Neural cell (in vitro differentiated cells): ENCODE measurements at regions not wholly inside any gene's neighbourhood (a gene's known extent, or its start where the extent isn't known, plus 50 kb on each side); places are given as distances from the start of the nearest gene placed in this dataset.

ENCODE experiments used
- H2AFZ ChIP-seq: fragments of 200-600, 300-800 bp; sonication (generic), shearing (Covaris generic); 2 replicates; pipeline ENCODE4 v1.6.0; 2014; ENCODE audit warnings: low read depth, mild to moderate bottlenecking, antibody characterized with exemption, low read length, moderate library complexity
- H3F3A ChIP-seq: fragments of 200-600 bp; shearing (Covaris generic); 2 replicates; pipeline ENCODE4 v1.6.1; 2016; ENCODE audit warnings: mild to moderate bottlenecking, moderate library complexity, mixed read lengths, antibody characterized with exemption, low read length; ENCODE audit not compliant: insufficient read depth, poor library complexity, severe bottlenecking
- H3K27ac ChIP-seq: fragments of 200-600, 300-800 bp; sonication (generic), shearing (Covaris generic); 2 replicates; pipeline ENCODE4 v1.5.1; 2014; ENCODE audit warnings: mild to moderate bottlenecking, low read length, moderate library complexity
- H3K27me3 ChIP-seq: fragments of 300-800, 200-600 bp; sonication (generic), shearing (Covaris generic); 2 replicates; pipeline ENCODE4 v1.6.0; 2014; ENCODE audit warnings: mild to moderate bottlenecking, low read depth, low read length, moderate library complexity; ENCODE audit not compliant: insufficient read depth
- H3K36me3 ChIP-seq: fragments of 300-800, 200-600 bp; sonication (generic), shearing (Covaris generic); 2 replicates; pipeline ENCODE4 v1.5.1; 2014; ENCODE audit warnings: mild to moderate bottlenecking, antibody characterized with exemption, low read length, moderate library complexity; ENCODE audit not compliant: insufficient read depth
- H3K4me2 ChIP-seq: fragments of 300-800, 200-600 bp; sonication (generic), shearing (Covaris generic); 2 replicates; pipeline ENCODE4 v1.6.0; 2014; ENCODE audit warnings: mild to moderate bottlenecking, low read length
- H3K4me3 ChIP-seq: fragments of 300-800, 200-600 bp; sonication (generic), shearing (Covaris generic); 2 replicates; pipeline ENCODE4 v1.5.1; 2014; ENCODE audit warnings: mild to moderate bottlenecking, low read length, moderate library complexity
- H3K79me2 ChIP-seq: fragments of 200-600 bp; shearing (Covaris generic); replicated peaks from 2 replicates; pipeline ENCODE4 v1.6.0; 2014; ENCODE audit warnings: mild to moderate bottlenecking, low read length, moderate library complexity; ENCODE audit not compliant: insufficient read depth
- H3K9ac ChIP-seq: fragments of 300-800, 200-600 bp; sonication (generic), shearing (Covaris generic); 2 replicates; pipeline ENCODE4 v1.6.1; 2016; ENCODE audit warnings: mild to moderate bottlenecking, low read length, mixed read lengths
- H3K9me2 ChIP-seq: fragments of 200-600 bp; shearing (Covaris generic); 2 replicates; pipeline ENCODE4 v1.6.1; 2016; ENCODE audit warnings: mild to moderate bottlenecking, low read length, mixed read lengths; ENCODE audit not compliant: insufficient read depth
- H3K9me3 ChIP-seq: fragments of 200-600, 300-800 bp; sonication (generic), shearing (Covaris generic); 2 replicates; pipeline ENCODE4 v1.6.1; 2016; ENCODE audit warnings: mild to moderate bottlenecking, mixed run types, low read length, moderate library complexity, mixed read lengths
- H4K20me1 ChIP-seq: fragments of 200-600 bp; shearing (Covaris generic); 2 replicates; pipeline ENCODE4 v1.6.1; 2016; ENCODE audit warnings: mild to moderate bottlenecking, mixed run types; ENCODE audit not compliant: insufficient read depth
- CTCF ChIP-seq: fragments of 450-650 bp; IDR thresholded peaks from 2 replicates; pipeline ENCODE4 v1.5.1; 2014; ENCODE audit warnings: antibody characterized with exemption, mild to moderate bottlenecking, moderate library complexity; ENCODE audit not compliant: poor library complexity, severe bottlenecking
- EP300 ChIP-seq: fragments of 450-650 bp; conservative IDR thresholded peaks from 2 replicates; pipeline ENCODE4 v1.6.1; 2014; ENCODE audit warnings: antibody characterized with exemption, mild to moderate bottlenecking, moderate library complexity; ENCODE audit not compliant: poor library complexity, severe bottlenecking
- EZH2 ChIP-seq: fragments of 200-600, 300-800 bp; shearing (Covaris generic), sonication (generic); IDR thresholded peaks from 2 replicates; pipeline ENCODE4 v1.6.1; 2014; ENCODE audit warnings: antibody characterized with exemption, low read length, borderline replicate concordance, mild to moderate bottlenecking; ENCODE audit not compliant: insufficient read depth, poor library complexity, severe bottlenecking
- MXI1 ChIP-seq: fragments of 450-650 bp; conservative IDR thresholded peaks from 2 replicates; pipeline ENCODE4 v1.6.1; 2014; ENCODE audit warnings: antibody characterized with exemption, mild to moderate bottlenecking; ENCODE audit not compliant: poor library complexity, severe bottlenecking
- POLR2AphosphoS5 ChIP-seq: IDR thresholded peaks from 2 replicates; pipeline ENCODE4 v1.6.1; 2012
- RAD21 ChIP-seq: fragments of 450-650 bp; conservative IDR thresholded peaks from 2 replicates; pipeline ENCODE4 v1.6.1; 2014; ENCODE audit warnings: antibody characterized with exemption, mild to moderate bottlenecking, moderate library complexity
- REST ChIP-seq: IDR thresholded peaks from 2 replicates; pipeline ENCODE4 v1.6.1; 2012; ENCODE audit warnings: borderline replicate concordance
- SMC3 ChIP-seq: fragments of 450-650 bp; conservative IDR thresholded peaks from 2 replicates; pipeline ENCODE4 v1.6.1; 2014; ENCODE audit warnings: antibody characterized with exemption, mild to moderate bottlenecking, moderate library complexity; ENCODE audit not compliant: poor library complexity
- TAF1 ChIP-seq: IDR thresholded peaks from 2 replicates; pipeline ENCODE4 v1.6.1; 2012; ENCODE audit warnings: low read depth

GRCh38 chr16:86357303-86357702, 153.0 kb upstream of the FOXF1 start:
- Histone ChIP-seq H3K9me2 (no peaks in the 10 kb centered on the region), H3K9ac (no peak overlapping the region), H3K9me3 (no peaks in the 10 kb centered on the region), H3K36me3 (no peaks in the 10 kb centered on the region), H4K20me1 (no peaks in the 10 kb centered on the region), H3K4me3 (no peak overlapping the region), H3K27ac (no peak overlapping the region), H3K4me2 (no peak overlapping the region), H3F3A (no peaks in the 10 kb centered on the region), H3K79me2 (no peaks in the 10 kb centered on the region), H3K27me3 (no peaks in the 10 kb centered on the region), H2AFZ (no peak overlapping the region)
- TF ChIP-seq TAF1 (no peak), POLR2AphosphoS5 (no peak), SMC3 (no peak), EP300 (no peak), RAD21 (no peak), REST (no peak), CTCF (no peak), MXI1 (no peak), EZH2 (no peak)

- Histone ChIP-seq H3F3A (no peaks in the 10 kb centered on the region), H3K79me2 (no peaks in the 10 kb centered on the region), H3K27me3 (no peaks in the 10 kb centered on the region), H3K4me2 (no peak overlapping the region), H3K9ac (no peak overlapping the region), H3K36me3 (no peaks in the 10 kb centered on the region), H3K9me3 (no peaks in the 10 kb centered on the region), H3K27ac (no peak overlapping the region), H3K4me3 (no peak overlapping the region), H3K9me2 (no peaks in the 10 kb centered on the region), H4K20me1 (no peaks in the 10 kb centered on the region), H2AFZ (no peak overlapping the region)
- no peak for TF ChIP-seq RAD21
- no peak for TF ChIP-seq EP300
- no peak for TF ChIP-seq MXI1
These were observed 152.4 kb upstream of the FOXF1 start for GRCh38 chr16:86357950-86358349.

- no peaks in the 10 kb centered on the region for H3K9me2 ChIP-seq
- H3K4me2 ChIP-seq: no peak overlapping the region
- no peaks in the 10 kb centered on the region for H3K36me3 ChIP-seq
- H3K9me3 ChIP-seq: no peaks in the 10 kb centered on the region
- no peaks in the 10 kb centered on the region for H3K27me3 ChIP-seq
- no peak overlapping the region for H3K9ac ChIP-seq
- no peak overlapping the region for H2AFZ ChIP-seq
- H3F3A ChIP-seq: no peaks in the 10 kb centered on the region
- H3K4me3 ChIP-seq: no peak overlapping the region
- no peaks in the 10 kb centered on the region for H3K79me2 ChIP-seq
- no peak overlapping the region for H3K27ac ChIP-seq
- TF ChIP-seq POLR2AphosphoS5 (no peak), CTCF (no peak), REST (no peak), SMC3 (no peak), MXI1 (no peak), EP300 (no peak), EZH2 (no peak), RAD21 (no peak), TAF1 (no peak)
- H4K20me1 ChIP-seq: no peaks in the 10 kb centered on the region
These were observed 150.8 kb upstream of the FOXF1 start for GRCh38 chr16:86359571-86359970.
